GM10248 (cell line): ENCODE measurements at regions not wholly inside any gene's neighbourhood (a gene's known extent, or its start where the extent isn't known, plus 50 kb on each side); places are given as distances from the start of the nearest gene placed in this dataset.

ENCODE experiments used
- CTCF ChIA-PET: fragments of 300-600 bp; sonication (Branson Sonifier 250); formaldehyde crosslinking; extraction: SDS; loops from one replicate; lab custom pipeline; 2021; ENCODE audit warnings: antibody characterized with exemption; lab: Yijun Ruan, JAX
- POLR2A ChIA-PET: fragments of 350-650 bp; sonication (Branson Sonifier 250); formaldehyde crosslinking; extraction: SDS; loops from one replicate; lab custom pipeline; 2020; ENCODE audit warnings: antibody characterized with exemption; lab: Yijun Ruan, JAX
- DNase-seq: peaks from one replicate; pipeline ENCODE4 v3.0.0; 2012; ENCODE audit errors: extremely low spot score
- CTCF ChIP-seq: IDR thresholded peaks from 2 replicates; pipeline ENCODE4 v1.5.1; 2012; ENCODE audit warnings: mild to moderate bottlenecking, low read depth; ENCODE audit errors: extremely low read depth, missing control alignments, control extremely low read depth

- DNase-seq, result no peak
- no peak for TF ChIP-seq CTCF
- POLR2A ChIA-PET, result no interaction called here
- CTCF ChIA-PET, result no interaction called here
These were observed 82.8 kb downstream of the SPATA19 start for GRCh38 chr11:133762538-133762937.

GRCh38 chr11:133753150-133753549 is 92.2 kb downstream of the SPATA19 start:
- no peak for DNase-seq
- POLR2A ChIA-PET, result no interaction called here
- TF ChIP-seq CTCF, result no peak
- CTCF ChIA-PET, result no interaction called here

GRCh38 chr11:133749841-133750240 is 95.5 kb downstream of the SPATA19 start:
- TF ChIP-seq CTCF, result no peak
- POLR2A ChIA-PET, result no interaction called here
- no peak for DNase-seq
- CTCF ChIA-PET, result no interaction called here

- CTCF ChIA-PET, result no interaction called here
- no peak for DNase-seq
- POLR2A ChIA-PET, result no interaction called here
- TF ChIP-seq CTCF, result no peak
These were observed 97.9 kb downstream of the SPATA19 start for GRCh38 chr11:133747409-133747808.

GRCh38 chr11:133746663-133747306 is 98.5 kb downstream of the SPATA19 start:
- POLR2A ChIA-PET, result no interaction called here
- no peak for DNase-seq
- TF ChIP-seq CTCF, result no peak
- CTCF ChIA-PET, result interaction anchor here (1.1 kb wide), 1 partner anchor 12 kb away, joined by 3 read pairs; no protein-coding TSS in a partner anchor

- ChIA-PET POLR2A (no interaction called here), CTCF (interaction anchor here (1.1 to 1.6 kb wide), 2 partner anchors 11 to 666 kb away, joined by 3 read pairs; no protein-coding TSS in a partner anchor)
- DNase-seq, result no peak
- no peak for TF ChIP-seq CTCF
These were observed 99.5 kb downstream of the SPATA19 start for GRCh38 chr11:133745791-133746190.

- CTCF ChIA-PET, result no interaction called here
- no peak for DNase-seq
These were observed 103.0 kb downstream of the SPATA19 start for GRCh38 chr11:133742353-133742752.

More at GRCh38 chr11:133742353-133742752, 103.0 kb downstream of the SPATA19 start:
- POLR2A ChIA-PET, result no interaction called here
- TF ChIP-seq CTCF, result no peak
